B cell (primary cell): ENCODE measurements at regions not wholly inside any gene's neighbourhood (a gene's known extent, or its start where the extent isn't known, plus 50 kb on each side); places are given as distances from the start of the nearest gene placed in this dataset.

Source experiments
- ATAC-seq: fragments of 200-7000 bp; cut with Tn5 transposase; one replicate; pipeline ENCODE4 v1.10.0; 2021; ENCODE audit warnings: low read depth, mild to moderate bottlenecking, moderate number of reproducible peaks, moderate library complexity
- CTCF ChIA-PET: fragments of 350-600 bp; sonication (Branson Sonifier 250); formaldehyde crosslinking; loops from one replicate; lab custom pipeline; 2021; ENCODE audit warnings: antibody characterized with exemption, inconsistent platforms; lab: Charles Lee
- POLR2A ChIA-PET: fragments of 350-600 bp; sonication (Branson Sonifier 250); formaldehyde crosslinking; loops from one replicate; lab custom pipeline; 2021; ENCODE audit warnings: antibody characterized with exemption; lab: Charles Lee
- DNase-seq: peaks from one replicate; pipeline ENCODE4 v3.0.0; 2013
- H2AFZ ChIP-seq: 2 replicates; pipeline ENCODE4 v1.6.1; 2012; ENCODE audit warnings: mild to moderate bottlenecking, low read depth, low read length; ENCODE audit not compliant: insufficient read depth, poor library complexity, severe bottlenecking
- H3K27ac ChIP-seq, 2 donors: 1 replicate in 1 of 2; 2 replicates in 1 of 2; pipeline ENCODE4 v1.5.1; 2012 to 2013; ENCODE audit warnings: low read length in 2 of 2, mild to moderate bottlenecking in 2 of 2, moderate library complexity in 1 of 2
- H3K27me3 ChIP-seq, 4 experiments: fragments of 200-600 bp in 1 of 4; sonication (generic) in 1 of 4; replicated peaks in 1 of 4; 1 replicate in 2 of 4; 2 replicates in 2 of 4; pipeline versions ENCODE4 v1.6.1 to v1.7.0; 2013 to 2016; ENCODE audit warnings: low read length in 3 of 4, mild to moderate bottlenecking in 2 of 4, mixed read lengths in 1 of 4, moderate library complexity in 1 of 4; ENCODE audit not compliant: insufficient read depth in 4 of 4, control insufficient read depth in 3 of 4; ENCODE audit errors: control extremely low read depth in 1 of 4
- H3K36me3 ChIP-seq, 2 experiments: replicated peaks in 1 of 2; 1 replicate in 1 of 2; 2 replicates in 1 of 2; pipeline versions ENCODE4 v1.6.1 to v1.7.1; 2013; ENCODE audit warnings: low read length in 1 of 2; ENCODE audit not compliant: insufficient read depth in 2 of 2, control insufficient read depth in 1 of 2; ENCODE audit errors: control extremely low read depth in 1 of 2, extremely low read depth in 1 of 2
- H3K4me1 ChIP-seq, 2 donors: fragments of 200-600 bp in 1 of 2; sonication (generic) in 1 of 2; 1 replicate in 1 of 2; 2 replicates in 1 of 2; pipeline versions ENCODE4 v1.5.1 to v1.6.1; 2013 to 2017; ENCODE audit warnings: low read length in 2 of 2; ENCODE audit not compliant: control insufficient read depth in 2 of 2, insufficient read depth in 2 of 2
- H3K4me2 ChIP-seq: replicated peaks from 2 replicates; pipeline ENCODE3; 2012; ENCODE audit warnings: mild to moderate bottlenecking, low read depth, low read length; ENCODE audit not compliant: poor library complexity, severe bottlenecking
- H3K4me3 ChIP-seq, 5 experiments: fragments of 200-600 bp in 1 of 5; sonication (generic) in 1 of 5; 1 replicate in 3 of 5; 2 replicates in 2 of 5; pipeline versions ENCODE4 v1.5.1 to v1.7.0; 2011 to 2016; ENCODE audit warnings: low read length in 4 of 5, mild to moderate bottlenecking in 4 of 5, low read depth in 2 of 5, control low read depth in 1 of 5, moderate library complexity in 1 of 5; ENCODE audit not compliant: insufficient read depth in 1 of 5; ENCODE audit errors: control extremely low read depth in 1 of 5, extremely low read depth in 1 of 5
- H3K79me2 ChIP-seq: fragments of 200-600 bp; sonication (generic); one replicate; pipeline ENCODE4 v1.6.0; 2016; ENCODE audit warnings: low read length; ENCODE audit not compliant: control insufficient read depth, insufficient read depth
- H3K9ac ChIP-seq: fragments of 200-600 bp; sonication (generic); 2 replicates; pipeline ENCODE4 v1.6.1; 2017; ENCODE audit warnings: mild to moderate bottlenecking, low read length, moderate library complexity
- H3K9me3 ChIP-seq, 3 donors: one replicate each; pipeline versions ENCODE4 v1.6.1 to v1.7.1; 2013; ENCODE audit warnings: low read length in 2 of 3; ENCODE audit not compliant: control insufficient read depth in 2 of 3, insufficient read depth in 1 of 3; ENCODE audit errors: control extremely low read depth in 1 of 3
- H4K20me1 ChIP-seq: 2 replicates; pipeline ENCODE4 v1.6.0; 2012; ENCODE audit warnings: mild to moderate bottlenecking, low read length; ENCODE audit not compliant: insufficient read depth, control insufficient read depth, poor library complexity, severe bottlenecking
- H3K27ac Mint-ChIP-seq: one replicate; pipeline ENCODE4 v1.8.0; 2021; ENCODE audit warnings: mixed read lengths
- H3K27me3 Mint-ChIP-seq: one replicate; pipeline ENCODE4 v1.8.0; 2021; ENCODE audit warnings: mixed read lengths
- H3K4me1 Mint-ChIP-seq: one replicate; pipeline ENCODE4 v1.8.0; 2021; ENCODE audit warnings: mixed read lengths
- H3K4me3 Mint-ChIP-seq: one replicate; pipeline ENCODE4 v1.8.0; 2021; ENCODE audit warnings: mixed read lengths
- H3K9me3 Mint-ChIP-seq: one replicate; pipeline ENCODE4 v1.8.0; 2022; ENCODE audit warnings: mixed read lengths; ENCODE audit not compliant: insufficient read depth
- EZH2 ChIP-seq: IDR thresholded peaks from 2 replicates; pipeline ENCODE4 v1.6.1; 2012; ENCODE audit warnings: borderline replicate concordance, low read depth, mild to moderate bottlenecking, moderate library complexity, low read length; ENCODE audit not compliant: insufficient read depth, poor library complexity, severe bottlenecking
- WGBS: methylation state at CpG from one replicate; pipeline ENCODE4 v1.1.5; 2013; ENCODE audit warnings: missing lambda C conversion rate; ENCODE audit not compliant: insufficient coverage; 5-methylcytosine and 5-hydroxymethylcytosine counted together
- intact Hi-C: fragments of 100-400 bp; cut with micrococcal nuclease; formaldehyde crosslinking; loops from one replicate; pipeline ENCODE4 v1.10.0; 2022
- TF ChIP-seq, protein P1 (sequence below): fragments of 200-600 bp; IDR thresholded peaks from one replicate; pipeline ENCODE4 v1.8.0; 2022; ENCODE audit warnings: antibody characterized with exemption, mild to moderate bottlenecking

- H4K20me1 ChIP-seq = no peaks in the 10 kb centered on the region
- no peaks in the 10 kb centered on the region for H3K79me2 ChIP-seq
- Mint-ChIP-seq H3K4me3 (no peak overlapping the region), H3K27ac (no peak overlapping the region), H3K4me1 (no peaks in the 10 kb centered on the region), H3K9me3 (no peaks in the 10 kb centered on the region), H3K27me3 (peaks cover 3% of the 10 kb centered on the region)
- H3K4me2 ChIP-seq = no peak overlapping the region
- no peak for ATAC-seq
- H3K4me1 ChIP-seq = no peaks in the 10 kb centered on the region
- 65% methylated on average over 11 of the region's 11 CpGs for WGBS
- H2AFZ ChIP-seq = no peak overlapping the region
- no peak overlapping the region for H3K4me3 ChIP-seq
- POLR2A ChIA-PET = no interaction called here
- H3K9ac ChIP-seq = no peak overlapping the region
- H3K36me3 ChIP-seq = no peaks in the 10 kb centered on the region
- peaks cover 0 to 14% (median 0%) of the 10 kb centered on the region in 3 donors for H3K9me3 ChIP-seq
- no peaks in the 10 kb centered on the region for H3K27me3 ChIP-seq
- CTCF ChIA-PET = interaction anchor here (0.7 kb wide), 1 partner anchor 28 kb away, joined by 4 read pairs; no protein-coding TSS in a partner anchor
- TF ChIP-seq EZH2 = no peak
- TF ChIP-seq, protein P1, sequence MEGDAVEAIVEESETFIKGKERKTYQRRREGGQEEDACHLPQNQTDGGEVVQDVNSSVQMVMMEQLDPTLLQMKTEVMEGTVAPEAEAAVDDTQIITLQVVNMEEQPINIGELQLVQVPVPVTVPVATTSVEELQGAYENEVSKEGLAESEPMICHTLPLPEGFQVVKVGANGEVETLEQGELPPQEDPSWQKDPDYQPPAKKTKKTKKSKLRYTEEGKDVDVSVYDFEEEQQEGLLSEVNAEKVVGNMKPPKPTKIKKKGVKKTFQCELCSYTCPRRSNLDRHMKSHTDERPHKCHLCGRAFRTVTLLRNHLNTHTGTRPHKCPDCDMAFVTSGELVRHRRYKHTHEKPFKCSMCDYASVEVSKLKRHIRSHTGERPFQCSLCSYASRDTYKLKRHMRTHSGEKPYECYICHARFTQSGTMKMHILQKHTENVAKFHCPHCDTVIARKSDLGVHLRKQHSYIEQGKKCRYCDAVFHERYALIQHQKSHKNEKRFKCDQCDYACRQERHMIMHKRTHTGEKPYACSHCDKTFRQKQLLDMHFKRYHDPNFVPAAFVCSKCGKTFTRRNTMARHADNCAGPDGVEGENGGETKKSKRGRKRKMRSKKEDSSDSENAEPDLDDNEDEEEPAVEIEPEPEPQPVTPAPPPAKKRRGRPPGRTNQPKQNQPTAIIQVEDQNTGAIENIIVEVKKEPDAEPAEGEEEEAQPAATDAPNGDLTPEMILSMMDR = no peak
- no peak for DNase-seq
- H3K27ac ChIP-seq = no peak overlapping the region
- intact Hi-C loops = no loop called here
Observed at GRCh38 chr18:22254088-22254487, 84.7 kb downstream of the GATA6 start.

DNA sequence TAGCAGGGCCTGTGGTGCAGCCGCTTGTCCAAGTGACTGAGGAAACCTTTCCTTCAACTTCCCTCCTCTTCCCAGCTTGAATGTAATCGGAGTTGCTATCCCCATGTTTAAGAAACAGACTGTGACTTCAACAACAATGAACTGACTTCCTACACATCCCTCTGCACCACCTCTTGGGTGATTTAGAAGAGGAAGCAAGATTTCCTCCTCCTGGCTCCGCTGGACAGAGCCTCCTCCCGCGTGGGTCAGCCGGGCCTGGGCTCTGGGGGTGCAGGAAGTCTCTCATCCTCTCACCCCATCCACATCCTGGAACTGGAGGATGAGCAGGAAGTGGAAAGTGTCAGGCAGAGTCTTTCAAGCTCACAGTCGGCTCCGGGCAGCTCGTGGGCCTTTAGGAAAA, 84.3 kb downstream of the GATA6 start:
- no peaks in the 10 kb centered on the region for H3K36me3 ChIP-seq
- H3K4me3 ChIP-seq = no peak overlapping the region
- Mint-ChIP-seq H3K27me3 (peaks cover 3% of the 10 kb centered on the region), H3K27ac (no peak overlapping the region), H3K9me3 (no peaks in the 10 kb centered on the region), H3K4me3 (no peak overlapping the region), H3K4me1 (no peaks in the 10 kb centered on the region)
- TF ChIP-seq EZH2 = no peak
- TF ChIP-seq, protein P1 = no peak
- POLR2A ChIA-PET = no interaction called here
- no peak overlapping the region for H3K4me2 ChIP-seq
- WGBS = 100% methylated on average over 1 of the region's 9 CpGs
- DNase-seq = no peak
- no peaks in the 10 kb centered on the region for H3K27me3 ChIP-seq
- H4K20me1 ChIP-seq = no peaks in the 10 kb centered on the region
- CTCF ChIA-PET = interaction anchor here (0.7 kb wide), 1 partner anchor 28 kb away, joined by 4 read pairs; no protein-coding TSS in a partner anchor
- no peak for ATAC-seq
- H3K9me3 ChIP-seq = peaks cover 0 to 14% (median 0%) of the 10 kb centered on the region in 3 donors
- H3K9ac ChIP-seq = no peak overlapping the region
- intact Hi-C loops = no loop called here
- H2AFZ ChIP-seq = no peak overlapping the region
- H3K4me1 ChIP-seq = no peaks in the 10 kb centered on the region
- no peak overlapping the region for H3K27ac ChIP-seq
- H3K79me2 ChIP-seq = no peaks in the 10 kb centered on the region
